OCI-LY1 (cell line): ENCODE measurements at regions not wholly inside any gene's neighbourhood (a gene's known extent, or its start where the extent isn't known, plus 50 kb on each side); places are given as distances from the start of the nearest gene placed in this dataset.

Source experiments
- H2AFZ ChIP-seq: fragments of 200-600 bp; sonication (generic), shearing (Covaris generic); 2 replicates; pipeline ENCODE4 v1.6.0; 2014; ENCODE audit warnings: antibody characterized with exemption, mild to moderate bottlenecking, low read length
- H3F3A ChIP-seq: fragments of 200-600 bp; sonication (generic), shearing (Covaris generic); 2 replicates; pipeline ENCODE4 v1.6.0; 2014; ENCODE audit warnings: mild to moderate bottlenecking, antibody characterized with exemption, low read length, moderate library complexity; ENCODE audit not compliant: insufficient read depth
- H3K27ac ChIP-seq: fragments of 200-600 bp; sonication (generic); 2 replicates; pipeline ENCODE4 v1.5.1; 2014; ENCODE audit warnings: low read length, mixed run types, mild to moderate bottlenecking, low read depth; ENCODE audit not compliant: poor library complexity, severe bottlenecking
- H3K27me3 ChIP-seq: fragments of 200-600 bp; sonication (generic); 2 replicates; pipeline ENCODE4 v1.6.0; 2014; ENCODE audit warnings: antibody characterized with exemption, mild to moderate bottlenecking, low read length, moderate library complexity; ENCODE audit not compliant: insufficient read depth
- H3K36me3 ChIP-seq: fragments of 200-600 bp; sonication (generic); 2 replicates; pipeline ENCODE4 v1.6.1; 2014; ENCODE audit warnings: mild to moderate bottlenecking, antibody characterized with exemption, low read length, moderate library complexity, mixed read lengths; ENCODE audit not compliant: insufficient read depth
- H3K4me1 ChIP-seq: fragments of 200-600 bp; sonication (generic); 2 replicates; pipeline ENCODE4 v1.5.1; 2014; ENCODE audit warnings: mild to moderate bottlenecking, low read length, moderate library complexity; ENCODE audit not compliant: insufficient read depth, severe bottlenecking
- H3K4me2 ChIP-seq: fragments of 200-600 bp; sonication (generic), shearing (Covaris generic); 2 replicates; pipeline ENCODE4 v1.6.1; 2014; ENCODE audit warnings: low read length
- H3K4me3 ChIP-seq: fragments of 200-600 bp; sonication (generic); 2 replicates; pipeline ENCODE4 v1.5.1; 2014; ENCODE audit warnings: low read length, low read depth, mild to moderate bottlenecking, mixed read lengths; ENCODE audit not compliant: poor library complexity, severe bottlenecking
- H3K79me2 ChIP-seq: fragments of 200-600 bp; shearing (Covaris generic); 2 replicates; pipeline ENCODE4 v1.6.1; 2016; ENCODE audit warnings: mixed run types, low read length, mixed read lengths; ENCODE audit not compliant: insufficient read depth
- H3K9ac ChIP-seq: fragments of 200-600 bp; sonication (generic), shearing (Covaris generic); 2 replicates; pipeline ENCODE4 v1.6.1; 2014; ENCODE audit warnings: mild to moderate bottlenecking, low read length, mixed read lengths
- H3K9me2 ChIP-seq: fragments of 200-600 bp; sonication (generic), shearing (Covaris generic); 2 replicates; pipeline ENCODE4 v1.6.1; 2014; ENCODE audit warnings: low read depth, mild to moderate bottlenecking, low read length, mixed read lengths
- H3K9me3 ChIP-seq: fragments of 200-600 bp; shearing (Covaris generic); 2 replicates; pipeline ENCODE4 v1.6.1; 2014; ENCODE audit warnings: low read length, mixed read lengths
- H4K20me1 ChIP-seq: fragments of 200-600 bp; sonication (generic), shearing (Covaris generic); 2 replicates; pipeline ENCODE4 v1.6.0; 2016; ENCODE audit warnings: mild to moderate bottlenecking, low read length; ENCODE audit not compliant: insufficient read depth
- CTCF ChIP-seq: fragments of 200-600 bp; sonication (generic), shearing (Covaris generic); IDR thresholded peaks from 2 replicates; pipeline ENCODE4 v1.5.1; 2017; ENCODE audit warnings: mild to moderate bottlenecking, antibody characterized with exemption, low read length, moderate library complexity, mixed read lengths
- EZH2 ChIP-seq: fragments of 200-600 bp; sonication (generic), shearing (Covaris generic); IDR thresholded peaks from 2 replicates; pipeline ENCODE4 v1.8.0; 2017; ENCODE audit warnings: borderline replicate concordance, mixed run types, mild to moderate bottlenecking, antibody characterized with exemption, low read length, moderate library complexity, mixed read lengths

GRCh38 chr15:93362821-93363220, 273.8 kb upstream of the RGMA start:
- no peaks in the 10 kb centered on the region for H3K9me3 ChIP-seq
- H3F3A ChIP-seq, result no peaks in the 10 kb centered on the region
- no peak overlapping the region for H3K4me3 ChIP-seq
- H3K4me1 ChIP-seq, result no peaks in the 10 kb centered on the region
- H3K9ac ChIP-seq, result no peak overlapping the region
- H4K20me1 ChIP-seq, result no peaks in the 10 kb centered on the region
- no peak overlapping the region for H3K27ac ChIP-seq
- no peak for TF ChIP-seq EZH2
- no peak for TF ChIP-seq CTCF
- H3K27me3 ChIP-seq, result no peaks in the 10 kb centered on the region
- no peaks in the 10 kb centered on the region for H3K9me2 ChIP-seq
- H3K4me2 ChIP-seq, result no peak overlapping the region
- no peaks in the 10 kb centered on the region for H3K79me2 ChIP-seq
- H3K36me3 ChIP-seq, result no peaks in the 10 kb centered on the region
- H2AFZ ChIP-seq, result no peak overlapping the region

- Histone ChIP-seq H3K4me3 (no peak overlapping the region), H4K20me1 (no peaks in the 10 kb centered on the region), H3K4me1 (no peaks in the 10 kb centered on the region), H3K79me2 (no peaks in the 10 kb centered on the region), H3K27ac (no peak overlapping the region), H3K9ac (no peak overlapping the region), H3K27me3 (no peaks in the 10 kb centered on the region), H2AFZ (no peak overlapping the region), H3K9me2 (no peaks in the 10 kb centered on the region), H3K9me3 (no peaks in the 10 kb centered on the region), H3K36me3 (no peaks in the 10 kb centered on the region), H3F3A (no peaks in the 10 kb centered on the region), H3K4me2 (no peak overlapping the region)
- TF ChIP-seq CTCF, result no peak
- no peak for TF ChIP-seq EZH2
Measured at GRCh38 chr15:93362203-93362602, 273.2 kb upstream of the RGMA start.

GRCh38 chr15:93361703-93362102, 272.7 kb upstream of the RGMA start:
- H3K4me1 ChIP-seq, result no peaks in the 10 kb centered on the region
- no peaks in the 10 kb centered on the region for H3K36me3 ChIP-seq
- TF ChIP-seq EZH2, result no peak
- TF ChIP-seq CTCF, result no peak
- H2AFZ ChIP-seq, result no peak overlapping the region
- no peak overlapping the region for H3K4me2 ChIP-seq
- H3K4me3 ChIP-seq, result no peak overlapping the region
- H3F3A ChIP-seq, result no peaks in the 10 kb centered on the region
- H3K9me3 ChIP-seq, result no peaks in the 10 kb centered on the region
- H3K9ac ChIP-seq, result no peak overlapping the region
- no peaks in the 10 kb centered on the region for H3K9me2 ChIP-seq
- no peaks in the 10 kb centered on the region for H3K27me3 ChIP-seq
- H4K20me1 ChIP-seq, result no peaks in the 10 kb centered on the region
- no peaks in the 10 kb centered on the region for H3K79me2 ChIP-seq
- no peak overlapping the region for H3K27ac ChIP-seq
